IMR-90 (cell line): ENCODE measurements at regions not wholly inside any gene's neighbourhood (a gene's known extent, or its start where the extent isn't known, plus 50 kb on each side); places are given as distances from the start of the nearest gene placed in this dataset.

Source experiments
- CEBPB ChIP-seq: IDR thresholded peaks from 2 replicates; pipeline ENCODE4 v1.6.1; 2012; ENCODE audit warnings: low read depth, low read length, improper control_type of control experiment
- CTCF ChIP-seq: conservative IDR thresholded peaks from 2 replicates; pipeline ENCODE4 v1.5.1; 2012; ENCODE audit warnings: mild to moderate bottlenecking, low read depth, low read length, improper control_type of control experiment
- ELK1 ChIP-seq: fragments of 150-350 bp; IDR thresholded peaks from 2 replicates; pipeline ENCODE4 v1.6.1; 2016; ENCODE audit warnings: low read depth, mild to moderate bottlenecking, low read length, moderate library complexity, borderline replicate concordance
- MAFK ChIP-seq: IDR thresholded peaks from 2 replicates; pipeline ENCODE4 v1.6.1; 2012; ENCODE audit warnings: low read depth, low read length, improper control_type of control experiment
- MXI1 ChIP-seq: IDR thresholded peaks from 2 replicates; pipeline ENCODE4 v1.6.1; 2012; ENCODE audit warnings: low read depth, mild to moderate bottlenecking, low read length, moderate library complexity, borderline replicate concordance
- NFE2L2 ChIP-seq: fragments of 150-350 bp; IDR thresholded peaks from 2 replicates; pipeline ENCODE4 v1.6.1; 2016; ENCODE audit warnings: low read depth, mild to moderate bottlenecking, low read length
- POLR2A ChIP-seq: IDR thresholded peaks from 2 replicates; pipeline ENCODE4 v1.6.1; 2012; ENCODE audit warnings: mild to moderate bottlenecking, low read depth, low read length
- RAD21 ChIP-seq: IDR thresholded peaks from 2 replicates; pipeline ENCODE4 v1.6.1; 2012; ENCODE audit warnings: low read length, improper control_type of control experiment

GRCh38 chr10:23538968-23539367 lies 100.1 kb downstream of the OTUD1 start:
- TF ChIP-seq CTCF (no peak), CEBPB (no peak), MXI1 (no peak), RAD21 (no peak), ELK1 (no peak), POLR2A (no peak), NFE2L2 (no peak), MAFK (no peak)
